GM18502 (cell line): ENCODE measurements at regions not wholly inside any gene's neighbourhood (a gene's known extent, or its start where the extent isn't known, plus 50 kb on each side); places are given as distances from the start of the nearest gene placed in this dataset.

ENCODE experiments used
- ATAC-seq: cut with Tn5 transposase; IDR thresholded peaks from one replicate; pipeline ENCODE4 v1.9.1; 2021; ENCODE audit warnings: mild to moderate bottlenecking; ENCODE audit not compliant: unreplicated experiment, poor library complexity

DNA sequence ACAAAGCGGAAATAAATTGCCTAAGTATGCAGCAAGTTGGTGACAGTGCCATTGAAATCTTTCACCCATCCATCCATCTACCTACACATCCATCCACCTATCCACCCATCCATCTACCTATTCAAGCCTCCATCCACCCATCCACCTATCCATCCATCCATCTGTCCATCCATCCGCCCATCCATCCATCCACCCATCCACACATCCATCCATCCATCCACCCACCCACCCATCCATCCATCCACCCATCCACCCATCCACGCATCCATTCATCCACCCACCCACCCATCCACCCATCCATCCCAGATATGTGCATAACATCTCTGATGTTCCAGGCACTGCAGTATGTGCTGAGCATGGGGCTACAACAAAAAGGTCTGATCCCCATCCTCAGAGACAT lies 277.5 kb downstream of the IRF8 start:
- no peak for ATAC-seq

DNA sequence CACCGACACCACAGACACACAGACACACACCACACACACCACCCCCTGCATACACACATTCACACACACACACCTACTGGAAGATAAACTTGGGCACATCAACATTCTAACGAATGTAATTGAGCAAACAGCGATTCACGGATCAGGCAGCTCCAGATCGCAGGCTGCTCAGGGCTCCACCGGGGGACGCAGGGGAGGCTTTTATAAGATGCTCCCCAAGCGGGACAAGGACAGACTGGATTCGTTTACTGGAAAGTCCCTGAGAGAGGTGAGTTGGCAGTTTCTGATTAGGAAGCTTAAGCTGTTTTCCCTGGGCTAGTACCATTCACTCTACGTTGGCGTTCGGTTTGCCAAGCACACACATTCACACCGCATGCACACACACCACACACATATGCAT lies 281.3 kb downstream of the IRF8 start:
- no peak for ATAC-seq

DNA sequence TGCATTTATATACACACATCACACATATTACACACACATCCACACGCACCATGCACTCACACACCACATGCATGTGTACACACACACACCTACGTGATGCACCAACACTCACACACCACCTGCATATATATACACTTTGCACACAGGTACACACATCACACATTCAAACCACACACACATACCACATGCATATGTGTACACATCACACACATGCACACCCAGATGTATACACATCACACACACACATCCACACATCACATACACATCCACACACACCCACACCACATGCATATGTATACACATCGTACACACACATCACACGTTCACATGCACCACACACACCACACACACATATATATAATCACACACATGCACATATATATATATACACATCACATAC lies 281.8 kb downstream of the IRF8 start:
- ATAC-seq = no peak

DNA sequence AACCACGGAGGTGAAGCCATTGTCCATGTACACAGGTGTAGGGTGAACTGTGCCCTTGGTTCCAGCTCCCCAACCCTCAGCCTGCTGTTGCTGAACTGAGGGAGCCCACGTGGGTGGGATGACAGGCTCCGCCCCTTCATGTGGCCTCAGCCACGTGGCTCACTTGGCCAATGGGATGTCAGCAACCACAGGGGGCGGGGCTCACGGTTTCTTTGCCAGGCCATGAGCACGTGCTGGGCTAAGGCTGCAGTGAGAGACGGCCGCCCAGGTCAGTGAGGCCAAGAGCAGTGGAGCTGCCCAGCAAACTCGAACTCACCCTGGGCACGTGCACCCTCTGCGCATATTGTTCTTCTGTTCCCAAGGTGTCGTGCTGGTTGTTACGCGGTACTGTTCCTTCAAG lies 282.6 kb downstream of the IRF8 start:
- ATAC-seq = no peak

DNA sequence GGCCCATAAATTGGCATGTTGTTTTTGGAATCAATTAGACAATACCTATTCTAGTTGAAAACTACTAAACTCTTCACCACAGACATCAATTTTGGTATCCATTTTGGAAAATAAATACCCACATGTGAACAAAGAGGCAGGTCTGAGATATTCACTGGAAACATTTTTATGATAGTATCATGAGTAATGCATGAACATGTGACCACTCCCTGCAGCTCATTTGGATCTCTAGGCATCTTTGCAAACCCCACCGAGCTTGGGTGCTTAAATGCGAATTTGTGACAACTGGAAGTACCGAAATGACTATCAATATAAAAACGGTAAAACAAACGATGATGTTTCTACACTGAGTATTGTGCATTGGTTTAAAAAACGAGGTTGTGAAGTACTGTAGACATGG lies 285.2 kb downstream of the IRF8 start:
- ATAC-seq = no peak

DNA sequence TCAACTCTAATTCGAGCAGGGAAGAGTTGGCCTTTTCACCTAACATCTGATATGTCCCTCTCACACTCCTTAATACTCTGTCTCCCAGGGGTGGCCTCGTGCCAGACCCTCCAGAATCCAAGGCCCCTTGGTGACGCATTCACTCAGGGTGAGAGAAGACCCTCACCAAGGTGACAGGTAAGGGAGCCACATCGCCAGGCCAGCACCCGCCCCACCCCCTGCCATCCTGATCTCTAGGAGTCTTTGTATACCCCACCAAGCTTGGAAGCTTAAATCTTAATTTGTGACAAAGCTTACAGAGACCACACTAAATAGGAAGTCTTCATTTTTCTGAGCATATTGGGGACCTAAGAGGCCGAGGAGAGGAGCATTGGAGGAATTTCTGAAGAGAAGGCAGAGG lies 286.1 kb downstream of the IRF8 start:
- no peak for ATAC-seq

DNA sequence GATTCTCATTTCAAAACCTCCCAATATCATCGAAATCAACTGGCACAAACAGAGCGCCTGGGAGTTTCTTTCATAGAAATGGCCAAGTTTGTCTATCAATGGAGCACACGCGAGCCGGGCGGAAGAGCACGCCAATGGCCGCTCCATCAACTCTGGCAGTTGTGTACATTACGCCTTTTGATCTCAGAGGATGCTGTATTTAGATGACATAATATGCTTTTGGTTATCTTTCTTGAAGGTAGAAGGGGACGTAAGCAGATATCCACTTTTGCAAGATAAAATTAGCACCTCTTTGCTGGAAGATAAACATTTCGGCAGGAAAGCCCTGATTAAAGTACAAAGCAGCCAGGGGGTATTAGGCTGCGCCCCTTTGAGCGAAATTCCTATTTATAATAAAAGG lies 287.4 kb downstream of the IRF8 start:
- no peak for ATAC-seq

DNA sequence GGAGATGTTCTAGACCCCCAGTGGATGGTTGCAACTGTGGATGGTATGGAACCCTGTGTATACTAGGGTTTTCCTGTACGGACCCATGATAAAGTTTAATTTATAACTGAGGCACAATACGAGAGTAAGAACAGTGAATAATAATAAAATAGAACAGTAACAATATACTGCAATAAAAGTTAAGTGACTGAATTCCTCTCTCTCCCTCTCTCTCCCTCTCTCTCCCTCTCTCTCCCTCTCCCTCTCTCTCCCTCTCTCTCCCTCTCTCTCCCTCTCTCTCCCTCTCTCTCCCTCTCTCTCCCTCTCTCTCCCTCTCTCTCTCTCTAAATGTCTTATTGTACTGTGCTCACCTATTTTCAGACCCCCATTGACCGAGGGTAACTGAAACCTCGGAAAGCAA lies 291.0 kb downstream of the IRF8 start:
- no peak for ATAC-seq

DNA sequence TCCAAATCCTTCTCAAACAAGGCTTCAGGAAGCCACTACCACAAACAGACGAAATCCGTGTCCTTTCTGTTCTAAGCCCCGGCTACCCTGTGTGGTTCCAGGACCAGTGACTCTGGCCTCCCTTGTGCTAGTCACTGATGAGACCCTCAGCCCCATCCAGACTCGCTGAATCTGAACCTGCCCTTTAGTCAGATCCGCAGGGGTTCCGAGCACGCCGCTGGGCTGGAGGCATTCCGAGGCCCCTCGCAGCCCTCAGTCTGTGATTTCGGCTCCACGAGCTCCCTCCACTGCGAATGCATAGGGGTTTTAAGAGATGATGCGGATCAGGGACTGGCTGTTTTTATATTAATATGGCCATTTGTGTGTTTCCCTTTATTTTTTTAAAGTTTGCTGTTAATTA lies 292.7 kb downstream of the IRF8 start:
- ATAC-seq = no peak

DNA sequence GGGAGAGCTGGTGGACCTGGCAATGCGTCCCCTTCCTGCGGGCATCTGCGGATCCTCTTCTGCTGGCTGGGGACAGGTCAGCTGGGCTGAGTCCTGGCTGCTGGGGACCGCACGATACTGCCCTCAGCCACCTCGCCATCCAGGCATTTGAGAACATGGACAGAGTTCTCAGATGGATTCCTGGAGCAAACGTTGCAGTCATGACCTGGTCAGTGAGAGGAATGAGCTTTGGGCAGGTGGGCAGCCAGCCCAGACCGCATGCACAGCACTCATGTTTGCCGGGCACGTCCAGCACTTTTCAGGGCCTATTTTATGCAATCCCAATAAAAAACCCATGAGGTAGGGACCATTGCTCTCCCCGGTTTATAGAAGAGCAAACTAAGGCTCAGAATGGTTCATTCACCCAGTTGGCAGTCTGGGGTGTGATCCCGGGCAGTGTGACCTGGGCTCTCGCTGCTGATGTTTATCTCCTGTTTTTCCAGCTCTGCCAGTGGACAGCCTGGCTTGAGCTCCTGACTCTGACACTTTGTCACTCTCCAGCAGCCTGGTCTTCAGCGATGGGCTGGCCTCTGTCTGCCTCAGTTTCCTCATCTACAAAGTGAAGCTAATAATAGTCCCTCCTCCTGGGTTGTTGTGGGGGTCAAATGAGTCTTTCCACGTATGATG lies 294.7 kb downstream of the IRF8 start:
- no peak for ATAC-seq

DNA sequence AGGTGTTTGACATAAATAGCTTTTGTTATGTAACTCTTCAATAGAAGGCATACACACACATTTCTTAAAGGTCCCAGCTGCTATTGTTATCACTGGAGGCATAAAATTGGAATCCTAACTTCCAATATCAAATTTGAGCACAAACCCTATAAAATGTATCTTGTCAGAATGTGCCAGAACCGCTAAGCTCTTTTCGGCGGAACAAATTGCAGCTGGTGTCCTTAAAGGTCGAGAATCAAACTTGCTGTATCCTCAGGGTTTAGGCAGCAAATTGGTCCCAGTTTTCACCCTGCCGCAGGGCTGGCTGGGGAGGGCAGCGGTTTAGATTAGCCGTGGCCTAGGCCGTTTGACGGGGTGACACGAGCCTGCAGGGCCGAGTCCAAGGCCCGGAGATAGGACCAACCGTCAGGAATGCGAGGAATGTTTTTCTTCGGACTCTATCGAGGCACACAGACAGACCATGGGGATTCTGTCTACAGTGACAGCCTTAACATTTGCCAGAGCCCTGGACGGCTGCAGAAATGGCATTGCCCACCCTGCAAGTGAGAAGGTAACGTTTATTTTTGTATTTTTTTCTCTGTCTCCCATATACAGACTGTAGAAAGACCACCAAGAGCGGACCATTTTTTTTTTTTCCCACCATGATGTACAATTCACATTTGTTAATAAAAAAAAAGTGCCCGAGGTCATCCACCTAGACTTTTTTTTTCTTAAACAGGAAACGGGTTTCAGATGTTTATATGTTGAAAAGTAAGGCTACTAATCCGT lies 297.1 kb downstream of the IRF8 start:
- no peak for ATAC-seq

DNA sequence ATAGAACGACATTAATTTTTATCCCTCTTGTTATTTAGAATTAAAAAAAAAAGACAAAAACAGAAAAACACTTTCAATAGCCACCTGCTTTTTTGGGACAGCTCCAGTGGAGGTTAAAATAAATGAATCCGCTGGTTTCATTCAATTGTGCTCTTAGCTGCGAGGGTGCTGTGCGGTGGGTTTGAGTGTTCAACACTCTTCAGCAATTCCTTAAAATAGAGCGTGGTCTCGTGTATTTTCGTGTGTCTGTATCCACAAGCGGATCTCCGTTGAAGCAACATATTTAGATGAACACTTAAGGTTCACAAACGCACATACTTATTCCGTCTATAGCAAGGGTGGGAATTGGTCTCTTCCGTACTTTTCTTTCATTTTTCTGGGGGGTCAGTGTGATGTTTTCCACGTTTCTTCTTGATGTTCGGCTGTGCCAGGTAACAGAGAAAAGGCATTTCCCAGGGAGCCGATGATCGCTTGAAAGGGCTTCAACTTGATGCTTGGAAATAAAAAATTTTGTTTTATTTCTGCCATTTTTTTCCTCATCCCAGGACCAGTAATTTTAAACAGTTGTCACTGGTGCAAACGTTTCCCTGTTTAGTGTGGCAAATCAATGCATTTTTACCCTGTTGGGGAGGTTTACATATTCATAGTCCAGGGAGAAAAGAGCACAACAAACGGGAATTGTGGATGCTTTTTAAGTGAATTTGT lies 297.9 kb downstream of the IRF8 start:
- no peak for ATAC-seq

DNA sequence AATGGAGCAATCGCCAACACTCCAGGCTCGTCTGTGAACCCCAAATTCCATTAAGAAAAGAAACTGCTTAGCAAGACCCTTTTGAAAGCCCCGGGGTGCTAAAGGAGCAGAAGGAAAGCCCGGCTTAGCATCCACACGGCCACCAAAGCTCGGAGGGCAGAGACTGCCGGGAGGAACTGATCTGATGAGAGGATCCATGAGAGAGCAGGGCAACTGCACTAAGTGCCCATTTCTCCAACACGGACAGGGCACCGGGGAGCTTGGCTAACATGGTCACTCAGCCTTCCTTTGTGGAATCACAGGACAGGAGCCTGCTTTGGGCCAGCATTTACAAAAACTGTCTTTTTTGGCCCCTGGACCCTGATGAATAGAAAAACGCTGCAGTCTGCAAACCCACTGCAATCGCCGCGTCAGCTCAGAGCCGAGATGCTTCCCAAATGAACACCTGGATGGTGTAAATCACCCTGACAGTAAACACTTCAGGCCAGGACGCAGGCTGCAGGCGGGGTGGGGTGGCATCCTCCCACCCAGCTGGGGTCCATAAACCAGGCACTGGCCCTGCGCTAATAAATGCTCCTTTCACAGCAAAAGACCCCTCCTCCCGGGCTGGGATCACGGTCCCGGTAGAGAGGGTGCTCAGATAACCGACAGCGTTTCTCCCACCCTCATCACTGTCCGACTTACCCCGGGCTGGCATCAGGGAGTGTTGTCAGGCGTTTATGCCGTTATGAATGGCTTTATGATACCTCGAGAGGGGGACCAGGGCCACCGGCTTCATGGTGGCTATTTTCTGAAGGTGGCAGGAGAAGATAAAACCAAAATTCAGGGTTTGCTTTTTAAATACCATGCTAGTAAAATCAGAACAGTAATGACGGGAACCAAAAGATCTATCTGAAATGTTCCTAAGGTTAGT lies 299.5 kb downstream of the IRF8 start:
- no peak for ATAC-seq

DNA sequence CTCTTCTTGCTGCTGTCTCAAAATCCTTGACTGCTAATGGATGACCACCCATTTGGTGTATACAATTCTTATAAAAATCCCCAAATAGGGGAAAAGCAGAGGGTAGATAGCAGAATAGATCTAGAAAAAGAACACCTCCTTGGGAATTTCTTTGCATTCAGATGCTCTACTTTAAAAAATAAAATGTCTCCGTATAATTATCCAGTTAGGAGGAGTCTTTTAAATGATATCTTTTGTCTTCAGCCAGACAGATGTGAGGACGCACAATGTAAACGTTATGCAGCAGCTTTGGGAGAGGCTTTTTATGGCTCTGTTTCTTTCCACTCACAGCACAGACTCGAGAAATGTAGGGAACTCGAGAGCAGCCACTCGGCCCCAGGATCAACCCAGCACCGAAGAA lies 300.2 kb downstream of the IRF8 start:
- no peak for ATAC-seq

DNA sequence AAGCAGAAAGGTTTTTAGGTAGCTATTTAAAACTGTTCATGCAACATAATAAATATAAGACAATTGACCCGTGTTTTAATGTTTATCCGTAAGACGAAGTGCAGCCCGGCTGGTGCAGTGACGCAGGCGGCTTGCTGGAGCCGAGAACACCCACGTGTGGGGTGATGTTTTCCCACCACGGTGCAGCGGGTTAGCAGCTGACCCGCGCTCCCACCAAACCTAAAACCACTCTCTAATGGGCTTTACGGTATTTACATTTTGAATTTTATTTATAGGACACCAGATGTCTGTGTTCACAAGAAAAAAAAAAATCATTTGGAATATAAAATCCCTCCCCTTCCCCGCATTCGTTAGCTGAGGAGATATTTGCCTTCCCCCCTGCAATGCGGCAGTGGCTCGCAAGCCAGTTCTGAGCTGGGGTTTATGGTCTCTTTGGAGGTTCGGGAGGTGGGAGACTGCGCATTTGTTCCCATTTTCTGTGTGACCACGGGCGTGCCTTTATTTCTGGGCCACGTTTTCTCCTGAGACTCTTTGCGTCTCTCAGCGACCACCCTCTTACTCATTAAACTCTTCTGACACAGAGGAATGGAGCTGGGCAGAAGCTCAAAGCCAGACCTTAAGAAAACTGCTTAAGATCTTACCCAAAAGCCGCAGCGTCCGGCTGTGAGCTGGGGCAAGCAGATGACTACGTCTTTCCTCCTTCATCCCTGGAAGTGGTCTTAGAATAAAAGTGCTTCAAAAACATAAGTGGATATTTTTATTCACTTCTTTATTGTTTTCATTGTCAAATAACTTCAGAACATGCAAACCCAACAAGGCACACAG lies 301.1 kb downstream of the IRF8 start:
- no peak for ATAC-seq

DNA sequence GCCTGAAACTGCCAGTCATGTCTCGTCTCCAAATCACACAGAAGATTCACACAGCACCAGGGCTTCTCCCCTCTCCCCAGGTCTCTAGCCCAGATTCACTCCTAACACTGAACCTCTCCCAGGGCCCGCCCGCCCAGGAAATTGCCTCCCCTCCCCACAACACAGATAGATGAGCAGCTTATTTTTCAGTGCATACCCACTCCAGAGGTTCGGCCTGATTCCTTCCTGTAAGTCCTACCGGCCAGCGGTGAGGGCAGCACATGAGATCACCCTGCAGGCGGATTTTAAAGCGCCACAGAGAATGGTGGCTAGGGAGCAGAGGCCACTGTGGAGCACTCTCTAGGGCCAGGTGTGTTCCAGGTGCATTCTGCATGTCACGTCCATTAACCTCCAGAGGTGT lies 301.8 kb downstream of the IRF8 start:
- no peak for ATAC-seq

DNA sequence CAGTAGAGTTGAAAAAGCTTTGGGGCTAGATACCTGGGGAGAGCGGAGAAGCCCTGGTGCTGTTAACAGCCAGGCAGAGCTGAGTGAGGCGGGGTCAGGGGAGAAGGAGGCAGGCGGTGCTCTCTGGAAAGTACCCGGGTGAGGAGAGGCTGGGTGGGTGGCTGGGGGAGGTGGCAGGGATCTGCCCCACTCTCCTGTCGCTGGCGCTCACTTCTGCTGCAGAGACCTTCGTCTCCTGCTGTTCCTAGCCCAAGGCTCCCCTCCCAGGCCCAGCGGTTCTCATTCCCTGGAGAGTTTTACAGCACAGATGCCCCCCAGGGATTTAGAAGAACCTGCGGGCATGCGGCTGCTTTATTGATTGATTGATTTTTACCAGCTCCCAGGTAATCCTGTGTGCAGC lies 302.8 kb downstream of the IRF8 start:
- ATAC-seq = no peak

DNA sequence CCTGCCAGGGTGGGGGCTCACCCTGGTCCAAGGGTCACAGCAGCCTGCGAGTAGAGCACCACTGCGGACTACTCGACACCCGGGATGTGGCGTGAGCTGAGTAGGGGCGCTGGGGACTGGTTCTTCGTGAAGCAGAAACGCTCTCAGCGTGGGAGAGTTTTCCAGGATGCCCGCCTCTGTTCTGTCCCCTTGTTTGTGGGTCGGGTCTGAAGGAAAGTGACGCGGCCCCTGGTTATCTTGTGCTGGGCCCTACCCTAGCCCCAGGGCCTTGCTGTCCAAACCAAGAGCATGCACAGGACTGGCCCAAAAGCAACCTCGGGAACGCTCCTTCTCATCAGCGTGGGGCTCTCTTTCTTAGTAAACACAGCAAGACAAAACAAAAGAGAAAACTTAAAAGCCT lies 303.3 kb downstream of the IRF8 start:
- ATAC-seq = no peak

DNA sequence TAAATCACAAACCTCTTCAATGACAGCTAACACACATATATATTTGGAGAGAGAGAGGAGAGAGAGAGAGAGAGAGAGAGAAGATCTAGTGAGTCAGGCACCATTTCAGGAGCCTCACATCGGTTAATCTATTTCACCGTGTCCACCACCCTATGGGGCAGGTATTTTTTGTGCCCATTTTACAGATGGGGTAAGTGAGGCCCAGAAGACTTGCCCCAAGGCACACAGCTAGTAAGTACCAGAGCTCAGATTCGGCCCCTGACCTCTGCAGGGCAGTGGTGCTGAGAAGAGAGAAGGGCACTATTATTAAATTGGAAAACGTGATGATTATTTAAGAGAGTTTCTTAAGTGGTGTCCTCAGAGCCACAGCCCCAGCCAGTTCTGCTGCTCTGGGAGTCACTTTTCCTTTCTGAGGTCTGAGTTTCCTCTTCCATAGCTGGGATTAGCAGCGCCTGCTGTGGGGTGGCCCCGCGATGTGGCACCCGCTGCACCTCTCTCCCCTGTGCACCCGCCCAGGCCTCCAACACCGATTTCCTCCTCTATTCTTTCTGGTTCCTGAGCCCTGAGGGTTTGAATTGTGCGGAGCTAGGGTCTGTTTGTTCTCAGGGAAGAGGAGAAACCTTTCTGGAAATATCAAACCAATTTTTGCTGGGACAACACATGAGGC lies 303.9 kb downstream of the IRF8 start:
- ATAC-seq = no peak
